SK-N-SH (cell line): ENCODE measurements at regions not wholly inside any gene's neighbourhood (a gene's known extent, or its start where the extent isn't known, plus 50 kb on each side); places are given as distances from the start of the nearest gene placed in this dataset.

Experiments
- CTCF ChIA-PET: fragments of 300-600, 350-600 bp; formaldehyde crosslinking; extraction: SDS; loops from one replicate; lab custom pipeline; 2021; lab: Yijun Ruan, JAX
- POLR2A ChIA-PET: fragments of 350-600 bp; sonication (Branson Sonifier 250); formaldehyde crosslinking; extraction: SDS; loops from one replicate; lab custom pipeline; 2020; ENCODE audit warnings: antibody characterized with exemption, inconsistent platforms; lab: Yijun Ruan, JAX
- DNase-seq: peaks from one replicate; pipeline ENCODE4 v3.0.0; 2012
- H2AFZ ChIP-seq: fragments of 200-600 bp; sonication (generic); 2 replicates; pipeline ENCODE4 v1.8.1; 2016; ENCODE audit warnings: antibody characterized with exemption, mild to moderate bottlenecking, low read depth
- H3F3A ChIP-seq: fragments of 200-600 bp; sonication (generic); replicated peaks from 2 replicates; pipeline ENCODE3; 2016; ENCODE audit warnings: antibody characterized with exemption, mild to moderate bottlenecking; ENCODE audit not compliant: insufficient read depth
- H3K27ac ChIP-seq, 2 experiments: fragments of 200-500 bp in 1 of 2; fragments of 200-600 bp in 1 of 2; sonication (Bioruptor generic) in 1 of 2; sonication (generic), shearing (Covaris generic) in 1 of 2; 2 replicates each; pipeline versions ENCODE4 v1.5.1 to v1.6.1; 2014 to 2016; ENCODE audit warnings: low read depth in 2 of 2, inconsistent platforms in 1 of 2, low read length in 1 of 2, mild to moderate bottlenecking in 1 of 2, mixed read lengths in 1 of 2
- H3K27me3 ChIP-seq: fragments of 200-600 bp; sonication (generic), shearing (Covaris generic); 2 replicates; pipeline ENCODE4 v1.6.1; 2016; ENCODE audit warnings: mixed run types; ENCODE audit not compliant: insufficient read depth
- H3K36me3 ChIP-seq, 2 experiments: fragments of 200-500 bp in 1 of 2; fragments of 200-600 bp in 1 of 2; sonication (Bioruptor generic) in 1 of 2; sonication (generic) in 1 of 2; replicated peaks in 1 of 2; 2 replicates each; pipeline versions ENCODE3 to v1.5.1; 2014 to 2016; ENCODE audit warnings: low read length in 1 of 2, mild to moderate bottlenecking in 1 of 2; ENCODE audit not compliant: insufficient read depth in 2 of 2, control insufficient read depth in 1 of 2
- H3K4me1 ChIP-seq, 2 experiments: fragments of 200-500 bp in 1 of 2; fragments of 200-600 bp in 1 of 2; sonication (Bioruptor generic) in 1 of 2; sonication (generic), shearing (Covaris generic) in 1 of 2; 2 replicates each; pipeline versions ENCODE4 v1.5.1 to v1.6.1; 2014 to 2016; ENCODE audit warnings: low read depth in 1 of 2, low read length in 1 of 2, mixed run types in 1 of 2; ENCODE audit not compliant: insufficient read depth in 2 of 2, control insufficient read depth in 1 of 2
- H3K4me2 ChIP-seq: fragments of 200-600 bp; sonication (generic), shearing (Covaris generic); 2 replicates; pipeline ENCODE4 v1.6.1; 2017; ENCODE audit warnings: mixed run types
- H3K4me3 ChIP-seq, 2 experiments: fragments of 200-500 bp in 1 of 2; fragments of 200-600 bp in 1 of 2; sonication (Bioruptor generic) in 1 of 2; sonication (generic), shearing (Covaris generic) in 1 of 2; 2 replicates each; pipeline versions ENCODE4 v1.5.1 to v1.8.1; 2014 to 2016; ENCODE audit warnings: low read depth in 2 of 2, inconsistent platforms in 1 of 2, low read length in 1 of 2, mild to moderate bottlenecking in 1 of 2, mixed read lengths in 1 of 2, moderate library complexity in 1 of 2
- H3K79me2 ChIP-seq: fragments of 200-600 bp; sonication (generic); 2 replicates; pipeline ENCODE4 v1.8.1; 2017; ENCODE audit warnings: mild to moderate bottlenecking; ENCODE audit not compliant: insufficient read depth
- H3K9ac ChIP-seq: fragments of 200-600 bp; sonication (generic); 2 replicates; pipeline ENCODE4 v1.6.1; 2017; ENCODE audit warnings: mixed run types
- H3K9me2 ChIP-seq: fragments of 200-600 bp; sonication (generic); 2 replicates; pipeline ENCODE4 v1.6.1; 2017; ENCODE audit warnings: mixed run types
- H3K9me3 ChIP-seq: fragments of 200-600 bp; sonication (generic); 2 replicates; pipeline ENCODE4 v1.6.1; 2017; ENCODE audit warnings: mixed run types, mild to moderate bottlenecking, moderate library complexity
- H4K20me1 ChIP-seq: fragments of 200-600 bp; sonication (generic); 2 replicates; pipeline ENCODE4 v1.6.1; 2017; ENCODE audit warnings: mild to moderate bottlenecking, mixed run types; ENCODE audit not compliant: insufficient read depth
- CHD2 ChIP-seq: fragments of 150-350 bp; IDR thresholded peaks from 2 replicates; pipeline ENCODE4 v1.6.1; 2018; ENCODE audit warnings: low read length; ENCODE audit not compliant: partially characterized antibody
- CTCF ChIP-seq: fragments of 200-600 bp; sonication (generic); IDR thresholded peaks from 2 replicates; pipeline ENCODE4 v1.6.1; 2017; ENCODE audit warnings: antibody characterized with exemption, mild to moderate bottlenecking, moderate library complexity
- ELF1 ChIP-seq: IDR thresholded peaks from 2 replicates; pipeline ENCODE4 v1.4.0; 2012
- EP300 ChIP-seq, 2 experiments: IDR thresholded peaks; 2 replicates each; pipeline versions ENCODE4 v1.4.0 to v1.6.1; 2012; ENCODE audit warnings: borderline replicate concordance in 1 of 2, low read depth in 1 of 2, low read length in 1 of 2
- FOSL2 ChIP-seq: IDR thresholded peaks from 2 replicates; pipeline ENCODE4 v1.4.0; 2012; ENCODE audit warnings: low read depth, mild to moderate bottlenecking, moderate library complexity, borderline replicate concordance
- FOXJ3 ChIP-seq: sonication (generic); formaldehyde crosslinking; IDR thresholded peaks from 2 replicates; pipeline ENCODE4 v1.5.1; 2020; ENCODE audit warnings: mild to moderate bottlenecking, missing genetic modification reagents
- FOXM1 ChIP-seq: IDR thresholded peaks from 2 replicates; pipeline ENCODE4 v1.4.0; 2012; ENCODE audit warnings: low read depth, mild to moderate bottlenecking
- GABPA ChIP-seq: IDR thresholded peaks from 2 replicates; pipeline ENCODE4 v1.4.0; 2012; ENCODE audit warnings: low read depth, mild to moderate bottlenecking
- IRF3 ChIP-seq: fragments of 150-350 bp; IDR thresholded peaks from 2 replicates; pipeline ENCODE4 v1.6.1; 2016; ENCODE audit warnings: mild to moderate bottlenecking, low read depth, low read length
- MAX ChIP-seq: IDR thresholded peaks from 2 replicates; pipeline ENCODE4 v1.4.0; 2012; ENCODE audit warnings: low read depth
- NRF1 ChIP-seq: IDR thresholded peaks from 2 replicates; pipeline ENCODE4 v1.6.1; 2012; ENCODE audit warnings: low read depth, mild to moderate bottlenecking, low read length
- PBX3 ChIP-seq: IDR thresholded peaks from 2 replicates; pipeline ENCODE4; 2012
- POLR2AphosphoS5 ChIP-seq: IDR thresholded peaks from 2 replicates; pipeline ENCODE4 v1.6.1; 2012; ENCODE audit warnings: low read depth, low read length
- REST ChIP-seq: IDR thresholded peaks from 2 replicates; pipeline ENCODE4 v1.6.1; 2012; ENCODE audit warnings: mild to moderate bottlenecking, low read depth, low read length, moderate library complexity
- RXRA ChIP-seq: IDR thresholded peaks from 2 replicates; pipeline ENCODE4 v1.4.0; 2012; ENCODE audit warnings: low read depth, mild to moderate bottlenecking, borderline replicate concordance
- SIN3A ChIP-seq: IDR thresholded peaks from 2 replicates; pipeline ENCODE4 v1.6.1; 2012; ENCODE audit warnings: low read depth, mild to moderate bottlenecking, low read length, moderate library complexity, borderline replicate concordance
- TCF12 ChIP-seq: IDR thresholded peaks from 2 replicates; pipeline ENCODE4 v1.4.0; 2012
- TEAD4 ChIP-seq: IDR thresholded peaks from 2 replicates; pipeline ENCODE4 v1.4.0; 2012; ENCODE audit warnings: mild to moderate bottlenecking, borderline replicate concordance; ENCODE audit not compliant: insufficient read depth
- USF1 ChIP-seq: IDR thresholded peaks from 2 replicates; pipeline ENCODE4 v1.4.0; 2012; ENCODE audit warnings: low read depth, borderline replicate concordance
- YY1 ChIP-seq: IDR thresholded peaks from 2 replicates; pipeline ENCODE4 v1.4.0; 2012; ENCODE audit warnings: low read depth, mild to moderate bottlenecking
- WGBS: methylation state at CpG from one replicate; pipeline ENCODE4 v1.1.6; 2017; ENCODE audit warnings: low lambda C conversion rate; 5-methylcytosine and 5-hydroxymethylcytosine counted together

- WGBS = 42% methylated on average over 13 of the region's 13 CpGs
- no peaks in the 10 kb centered on the region for H4K20me1 ChIP-seq
- no peak overlapping the region for H3K4me3 ChIP-seq
- no peak for TF ChIP-seq GABPA
- no peak for TF ChIP-seq POLR2AphosphoS5
- TF ChIP-seq FOXM1 = no peak
- no peak for TF ChIP-seq ELF1
- no peak for TF ChIP-seq USF1
- TF ChIP-seq IRF3 = no peak
- TF ChIP-seq CTCF = no peak
- no peak for TF ChIP-seq TCF12
- TF ChIP-seq NRF1 = no peak
- TF ChIP-seq CHD2 = no peak
- no peak for TF ChIP-seq YY1
- no peak for TF ChIP-seq EP300 (IDR thresholded peaks at IDR 0.05; ENCODE audit: borderline replicate concordance in 1 of 2, low read depth in 1 of 2, low read length in 1 of 2)
- no peak for TF ChIP-seq PBX3
- TF ChIP-seq, all 33 proteins: peak for 0
- Histone ChIP-seq H3K27me3 (no peaks in the 10 kb centered on the region), H3F3A (no peaks in the 10 kb centered on the region), H3K27ac (no peak overlapping the region), H3K9me3 (no peaks in the 10 kb centered on the region), H3K4me2 (no peak overlapping the region), H2AFZ (no peak overlapping the region), H3K9ac (no peak overlapping the region), H3K36me3 (no peaks in the 10 kb centered on the region), H3K4me1 (no peaks in the 10 kb centered on the region), H3K79me2 (no peaks in the 10 kb centered on the region), H3K9me2 (no peaks in the 10 kb centered on the region)
- ChIA-PET CTCF (no interaction called here), POLR2A (no interaction called here)
- DNase-seq = no peak
Observed at GRCh38 chr20:52676283-52676995, 295.7 kb upstream of the TSHZ2 start.

GRCh38 chr20:52675375-52675774, 296.8 kb upstream of the TSHZ2 start:
- DNase-seq = no peak
- CTCF ChIA-PET = no interaction called here
- Histone ChIP-seq H3K36me3 (no peaks in the 10 kb centered on the region), H3K4me2 (no peak overlapping the region), H3K9me3 (no peaks in the 10 kb centered on the region), H3K27ac (no peak overlapping the region), H3K4me1 (no peaks in the 10 kb centered on the region), H3K79me2 (no peaks in the 10 kb centered on the region), H3K27me3 (no peaks in the 10 kb centered on the region), H3K9me2 (no peaks in the 10 kb centered on the region), H4K20me1 (no peaks in the 10 kb centered on the region), H3K9ac (no peak overlapping the region), H2AFZ (no peak overlapping the region), H3K4me3 (no peak overlapping the region), H3F3A (no peaks in the 10 kb centered on the region)
- TF ChIP-seq YY1 = no peak
- TF ChIP-seq RXRA = no peak
- TF ChIP-seq FOXM1 = no peak
- no peak for TF ChIP-seq TCF12
- no peak for TF ChIP-seq MAX
- TF ChIP-seq GABPA = no peak
- no peak for TF ChIP-seq FOSL2
- TF ChIP-seq POLR2AphosphoS5 = no peak
- TF ChIP-seq SIN3A = no peak
- TF ChIP-seq REST = no peak
- TF ChIP-seq FOXJ3 (CRISPR knock-in tag) = no peak
- TF ChIP-seq TEAD4 = no peak
- POLR2A ChIA-PET = no interaction called here
- WGBS = 44% methylated on average over 4 of the region's 4 CpGs
